Stomach (tissue), 8 donors: ENCODE measurements at regions not wholly inside any gene's neighbourhood (a gene's known extent, or its start where the extent isn't known, plus 50 kb on each side); places are given as distances from the start of the nearest gene placed in this dataset.

Source experiments
- DNase-seq, 2 donors: peaks; one replicate each; pipeline versions ENCODE4 v3.0.0 to v3.0.0-alpha.2; 2013 to 2019
- H3K27ac ChIP-seq, 5 donors: fragments of 200-600 bp in 4 of 5; sonication (generic) in 4 of 5; one replicate each; pipeline ENCODE4 v1.5.1; 2013 to 2019; ENCODE audit warnings: mild to moderate bottlenecking in 1 of 5, moderate library complexity in 1 of 5
- H3K27me3 ChIP-seq, 3 donors: fragments of 200-600 bp; sonication (generic); one replicate each; pipeline ENCODE4 v1.5.1; 2017 to 2019; ENCODE audit warnings: mixed run types in 1 of 3
- H3K36me3 ChIP-seq, 4 donors: fragments of 200-600 bp; sonication (generic); 1 replicate in 3 of 4; 2 replicates in 1 of 4; pipeline ENCODE4 v1.5.1; 2016 to 2019
- H3K4me1 ChIP-seq, 4 donors: fragments of 200-600 bp; sonication (generic); one replicate each; pipeline ENCODE4 v1.5.1; 2016 to 2019
- H3K4me3 ChIP-seq, 4 donors: fragments of 200-600 bp; sonication (generic) in 3 of 4; one replicate each; pipeline ENCODE4 v1.5.1; 2016 to 2019; ENCODE audit warnings: mild to moderate bottlenecking in 1 of 4
- H3K9me3 ChIP-seq, 4 donors: fragments of 200-600 bp; sonication (generic); one replicate each; pipeline ENCODE4 v1.5.1; 2016 to 2019
- CTCF ChIP-seq, 7 experiments: fragments of 450-650 bp in 4 of 7; fragments of 200-600 bp in 3 of 7; sonication (generic) in 3 of 7; IDR thresholded peaks; one replicate each; pipeline ENCODE4 v1.5.1; 2016 to 2019; ENCODE audit warnings: antibody characterized with exemption in 7 of 7, control low read depth in 2 of 7, mild to moderate bottlenecking in 1 of 7
- EP300 ChIP-seq: sonication (generic); formaldehyde crosslinking; IDR thresholded peaks from one replicate; pipeline ENCODE4 v1.6.1; 2017; ENCODE audit warnings: antibody characterized with exemption
- POLR2A ChIP-seq, 4 donors: fragments of 450-650 bp; IDR thresholded peaks; one replicate each; pipeline ENCODE4 v1.6.1; 2016; ENCODE audit warnings: antibody characterized with exemption in 4 of 4, control low read depth in 2 of 4, mild to moderate bottlenecking in 1 of 4, moderate library complexity in 1 of 4
- POLR2AphosphoS5 ChIP-seq, 3 donors: sonication (generic); formaldehyde crosslinking; IDR thresholded peaks; one replicate each; pipeline ENCODE4 v1.6.1; 2016; ENCODE audit warnings: antibody characterized with exemption in 3 of 3
- WGBS, 5 donors: extraction: QIAGEN DNeasy Blood & Tissue Kit in 3 of 5; methylation state at CpG; one replicate each; pipeline versions ENCODE4 v1.1.5 to v1.1.7; 2013 to 2018; 5-methylcytosine and 5-hydroxymethylcytosine counted together
- intact Hi-C: fragments of 100-400 bp; cut with DNase I; formaldehyde crosslinking; loops from one replicate; pipeline ENCODE4 v1.15.1; 2023; ENCODE audit warnings: low total_unique reads
- donor health status: healthy with polysubstance abuse.
- donor health status: Bipolar disorder and iron deficiency.
- donor health status: healthy.

- H3K4me1 ChIP-seq = no peaks in the 10 kb centered on the region
- no peak overlapping the region for H3K27ac ChIP-seq
- H3K9me3 ChIP-seq = peaks cover 0 to 14% (median 0%) of the 10 kb centered on the region in 4 donors
- TF ChIP-seq EP300 (no peak), CTCF (IDR thresholded peaks at IDR 0.05) (no peak), POLR2A (IDR thresholded peaks at IDR 0.05) (no peak), POLR2AphosphoS5 (IDR thresholded peaks at IDR 0.05) (no peak)
- no peaks in the 10 kb centered on the region for H3K36me3 ChIP-seq
- WGBS, 5 donors = 75 to 88% (median 80%) methylated on average over 2 of the region's 2 CpGs
- intact Hi-C loops = no loop called here
- no peak overlapping the region for H3K4me3 ChIP-seq
- DNase-seq = no peak
- no peaks in the 10 kb centered on the region for H3K27me3 ChIP-seq
Observed at GRCh38 chr5:29614206-29614605, 1579.3 kb upstream of the CDH6 start.

GRCh38 chr5:29588236-29588635 is 1605.2 kb upstream of the CDH6 start:
- H3K36me3 ChIP-seq = no peaks in the 10 kb centered on the region
- DNase-seq = no peak
- TF ChIP-seq POLR2AphosphoS5 (IDR thresholded peaks at IDR 0.05) = no peak
- TF ChIP-seq EP300 = no peak
- TF ChIP-seq POLR2A (IDR thresholded peaks at IDR 0.05) = no peak
- no peak for TF ChIP-seq CTCF (IDR thresholded peaks at IDR 0.05)
- peaks cover 0 to 9% (median 0%) of the 10 kb centered on the region in 4 donors for H3K9me3 ChIP-seq
- H3K4me1 ChIP-seq = no peaks in the 10 kb centered on the region
- intact Hi-C loops = no loop called here
- H3K27ac ChIP-seq = no peak overlapping the region
- H3K4me3 ChIP-seq = no peak overlapping the region
- no peaks in the 10 kb centered on the region for H3K27me3 ChIP-seq

- TF ChIP-seq CTCF (IDR thresholded peaks at IDR 0.05) = no peak
- TF ChIP-seq POLR2A (IDR thresholded peaks at IDR 0.05) = no peak
- TF ChIP-seq POLR2AphosphoS5 (IDR thresholded peaks at IDR 0.05) = no peak
- TF ChIP-seq EP300 = no peak
- DNase-seq = no peak
- no peaks in the 10 kb centered on the region for H3K4me1 ChIP-seq
- WGBS, 5 donors = 68 to 80% (median 74%) methylated on average over 2 of the region's 2 CpGs
- peaks cover 0 to 9% (median 0%) of the 10 kb centered on the region in 4 donors for H3K9me3 ChIP-seq
- intact Hi-C loops = no loop called here
- H3K27me3 ChIP-seq = no peaks in the 10 kb centered on the region
- no peaks in the 10 kb centered on the region for H3K36me3 ChIP-seq
- no peak overlapping the region for H3K27ac ChIP-seq
- H3K4me3 ChIP-seq = no peak overlapping the region
Observed at GRCh38 chr5:29587832-29588231, 1605.7 kb upstream of the CDH6 start.

DNA sequence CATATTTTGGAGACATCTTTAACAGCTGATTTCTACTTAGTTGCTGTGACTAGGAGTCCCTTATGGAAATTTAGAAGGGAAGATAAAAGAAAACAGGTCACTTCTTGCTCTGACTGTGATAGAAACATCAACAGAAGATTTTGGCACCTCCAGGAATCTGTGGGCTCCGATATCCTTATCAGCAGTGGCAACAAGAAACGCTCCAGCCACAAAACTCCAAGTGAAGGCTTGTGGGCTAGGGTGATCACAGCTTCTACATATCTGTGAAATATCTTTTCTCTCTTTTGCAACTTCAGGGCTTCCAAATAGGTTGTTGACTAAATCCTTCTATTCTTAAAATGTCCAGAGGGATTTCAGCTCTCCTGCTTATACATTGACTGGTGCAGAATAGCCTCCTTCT is 1625.5 kb upstream of the CDH6 start:
- no peaks in the 10 kb centered on the region for H3K36me3 ChIP-seq
- no peak overlapping the region for H3K4me3 ChIP-seq
- no peaks in the 10 kb centered on the region for H3K9me3 ChIP-seq
- H3K27ac ChIP-seq = no peak overlapping the region
- DNase-seq = no peak
- intact Hi-C loops = no loop called here
- TF ChIP-seq POLR2A (IDR thresholded peaks at IDR 0.05) = no peak
- TF ChIP-seq CTCF (IDR thresholded peaks at IDR 0.05) = no peak
- no peak for TF ChIP-seq EP300
- TF ChIP-seq POLR2AphosphoS5 (IDR thresholded peaks at IDR 0.05) = no peak
- no peaks in the 10 kb centered on the region for H3K27me3 ChIP-seq
- 47 to 60% (median 50%) methylated on average over 2 of the region's 2 CpGs for WGBS, 5 donors
- H3K4me1 ChIP-seq = no peaks in the 10 kb centered on the region
